ENCODE measurements at regions not wholly inside any gene's neighbourhood (a gene's known extent, or its start where the extent isn't known, plus 50 kb on each side); places are given as distances from the start of the nearest gene placed in this dataset.

GRCh38 chr5:18987101-18987500, 1000.9 kb downstream of the CDH18 start (continued):
- TF ChIP-seq SRF (IDR thresholded peaks at IDR 0.05; ENCODE audit: low read depth, low read length) (no peak), CBX8 (IDR thresholded peaks at IDR 0.05; ENCODE audit: borderline replicate concordance, low read depth, low read length) (no peak), JUND (IDR thresholded peaks at IDR 0.05; ENCODE audit: low read length) (no peak), BACH1 (IDR thresholded peaks at IDR 0.05; ENCODE audit: low read length) (no peak), GABPA (IDR thresholded peaks at IDR 0.05; ENCODE audit: borderline replicate concordance, insufficient read depth, low read length) (no peak), ZNF274 (IDR thresholded peaks at IDR 0.05; ENCODE audit: borderline replicate concordance, extremely low read depth, low read length) (no peak), SIN3A (conservative IDR thresholded peaks at IDR 0.05 in 1 of 2, IDR thresholded peaks at IDR 0.05 in 1 of 2; ENCODE audit: low read depth in 1 of 2, low read length in 2 of 2) (no peak)

Data from H1 (cell line).